GM23338 (cell line): ENCODE measurements at regions not wholly inside any gene's neighbourhood (a gene's known extent, or its start where the extent isn't known, plus 50 kb on each side); places are given as distances from the start of the nearest gene placed in this dataset.

ENCODE experiments used
- ATAC-seq: fragments of 200-7000 bp; cut with Tn5 transposase; 3 replicates; pipeline ENCODE4 v1.9.1; 2020
- DNase-seq: peaks from one replicate; pipeline ENCODE4 v3.0.0-alpha.2; 2015; ENCODE audit warnings: low spot score
- H2AFZ ChIP-seq: fragments of 200-600 bp; sonication (generic); 2 replicates; pipeline ENCODE4 v1.8.0; 2016; ENCODE audit warnings: antibody characterized with exemption, mild to moderate bottlenecking, moderate library complexity
- H3F3A ChIP-seq: fragments of 200-600 bp; sonication (generic); replicated peaks from 2 replicates; pipeline ENCODE4 v1.8.0; 2017; ENCODE audit warnings: antibody characterized with exemption, mixed run types, low read depth
- H3K27ac ChIP-seq: fragments of 200-600 bp; sonication (generic); 2 replicates; pipeline ENCODE4 v1.6.1; 2016; ENCODE audit warnings: low read depth
- H3K27me3 ChIP-seq: fragments of 200-600 bp; sonication (generic); 2 replicates; pipeline ENCODE4 v1.8.0; 2016; ENCODE audit warnings: mild to moderate bottlenecking, mixed run types, moderate library complexity; ENCODE audit not compliant: insufficient read depth
- H3K36me3 ChIP-seq: fragments of 200-600 bp; sonication (generic); 2 replicates; pipeline ENCODE4 v1.8.0; 2016; ENCODE audit warnings: mild to moderate bottlenecking; ENCODE audit not compliant: insufficient read depth
- H3K4me1 ChIP-seq: fragments of 200-600 bp; sonication (generic); 2 replicates; pipeline ENCODE4 v1.8.0; 2016; ENCODE audit warnings: mild to moderate bottlenecking, moderate library complexity; ENCODE audit not compliant: insufficient read depth
- H3K4me2 ChIP-seq: fragments of 200-600 bp; sonication (generic); 2 replicates; pipeline ENCODE4 v1.7.1; 2017; ENCODE audit warnings: mixed run types
- H3K4me3 ChIP-seq: fragments of 200-600 bp; sonication (generic); 2 replicates; pipeline ENCODE4 v1.6.1; 2016; ENCODE audit warnings: mixed run types
- H3K79me2 ChIP-seq: fragments of 200-600 bp; sonication (generic); replicated peaks from 2 replicates; pipeline ENCODE4 v1.8.0; 2017; ENCODE audit warnings: mild to moderate bottlenecking; ENCODE audit not compliant: insufficient read depth
- H3K9me2 ChIP-seq: fragments of 200-600 bp; sonication (generic); 2 replicates; pipeline ENCODE4 v1.8.0; 2017; ENCODE audit not compliant: insufficient read depth
- H4K20me1 ChIP-seq: fragments of 200-600 bp; sonication (generic); replicated peaks from 2 replicates; pipeline ENCODE4 v1.8.0; 2017; ENCODE audit warnings: mild to moderate bottlenecking; ENCODE audit not compliant: insufficient read depth
- H3K27ac Mint-ChIP-seq: 2 replicates; pipeline ENCODE4 v1.8.0; 2020; ENCODE audit warnings: inconsistent platforms, mild to moderate bottlenecking, moderate library complexity, mixed read lengths
- H3K27me3 Mint-ChIP-seq: 3 replicates; pipeline ENCODE4 v1.8.0; 2022; ENCODE audit warnings: low read depth, mild to moderate bottlenecking, moderate library complexity, mixed read lengths, inconsistent platforms; ENCODE audit not compliant: insufficient read depth, poor library complexity
- H3K36me3 Mint-ChIP-seq: 3 replicates; pipeline ENCODE4 v1.8.0; 2021; ENCODE audit warnings: low read depth, mild to moderate bottlenecking, inconsistent platforms, moderate library complexity, mixed read lengths
- H3K4me1 Mint-ChIP-seq: 3 replicates; pipeline ENCODE4 v1.8.0; 2020; ENCODE audit warnings: mild to moderate bottlenecking, inconsistent platforms, mixed read lengths
- H3K4me3 Mint-ChIP-seq: 3 replicates; pipeline ENCODE4 v1.8.0; 2021; ENCODE audit warnings: moderate library complexity, mild to moderate bottlenecking, inconsistent platforms, mixed read lengths
- H3K9me3 Mint-ChIP-seq: 3 replicates; pipeline ENCODE4 v1.8.0; 2020; ENCODE audit warnings: moderate library complexity, mild to moderate bottlenecking, inconsistent platforms, mixed read lengths
- CTCF ChIP-seq, 2 experiments: fragments of 200-600 bp in 1 of 2; sonication (generic) in 1 of 2; conservative IDR thresholded peaks; 2 replicates each; pipeline versions ENCODE4 v1.5.1 to v1.6.1; 2016 to 2017; ENCODE audit warnings: antibody characterized with exemption in 2 of 2, low read depth in 2 of 2, mild to moderate bottlenecking in 2 of 2, moderate library complexity in 1 of 2
- ETS1 ChIP-seq: IDR thresholded peaks from 2 replicates; pipeline ENCODE4 v1.6.1; 2016; ENCODE audit warnings: antibody characterized with exemption
- EZH2 ChIP-seq: fragments of 200-600 bp; sonication (generic); IDR thresholded peaks from one replicate; pipeline ENCODE4 v1.8.0; 2017; ENCODE audit warnings: antibody characterized with exemption, mild to moderate bottlenecking, low read depth; ENCODE audit not compliant: unreplicated experiment
- EZH2phosphoT487 ChIP-seq: fragments of 200-600 bp; sonication (generic); IDR thresholded peaks from one replicate; pipeline ENCODE4 v1.8.1; 2018; ENCODE audit warnings: antibody characterized with exemption; ENCODE audit not compliant: unreplicated experiment
- JUNB ChIP-seq: IDR thresholded peaks from one replicate; pipeline ENCODE4 v1.6.1; 2016; ENCODE audit warnings: antibody characterized with exemption; ENCODE audit not compliant: unreplicated experiment
- NANOG ChIP-seq: IDR thresholded peaks from 2 replicates; pipeline ENCODE4 v1.6.1; 2016; ENCODE audit warnings: antibody characterized with exemption, borderline replicate concordance
- POLR2AphosphoS5 ChIP-seq: IDR thresholded peaks from 2 replicates; pipeline ENCODE4 v1.6.1; 2016; ENCODE audit warnings: antibody characterized with exemption, low read depth
- REST ChIP-seq: IDR thresholded peaks from one replicate; pipeline ENCODE4 v1.6.1; 2018; ENCODE audit warnings: antibody characterized with exemption; ENCODE audit not compliant: unreplicated experiment
- ZNF114 ChIP-seq: fragments of 250-450 bp; sonication (Bioruptor Pico); IDR thresholded peaks from 2 replicates; pipeline ENCODE4 v1.5.0; 2020; ENCODE audit warnings: mild to moderate bottlenecking, moderate library complexity
- ZNF331 ChIP-seq: fragments of 250-450 bp; sonication (Bioruptor Pico); IDR thresholded peaks from 2 replicates; pipeline ENCODE4 v1.5.0; 2020; ENCODE audit warnings: low read depth, mild to moderate bottlenecking, moderate library complexity

- no peak overlapping the region for H2AFZ ChIP-seq
- no peak for TF ChIP-seq POLR2AphosphoS5
- TF ChIP-seq CTCF (conservative IDR thresholded peaks at IDR 0.05; ENCODE audit: low read depth in 2 of 2) = no peak
- TF ChIP-seq ZNF114 = no peak
Measured at GRCh38 chr2:70391259-70391658, 89.4 kb upstream of the FAM136A start.

GRCh38 chr2:70388813-70389212 is 86.9 kb upstream of the FAM136A start:
- Histone ChIP-seq H3K36me3 (no peaks in the 10 kb centered on the region), H3K4me1 (no peaks in the 10 kb centered on the region), H2AFZ (no peak overlapping the region), H3K9me2 (no peaks in the 10 kb centered on the region), H3K79me2 (no peaks in the 10 kb centered on the region), H3K4me2 (no peak overlapping the region), H3K27ac (no peak overlapping the region), H4K20me1 (no peaks in the 10 kb centered on the region), H3F3A (no peaks in the 10 kb centered on the region), H3K27me3 (no peaks in the 10 kb centered on the region), H3K4me3 (no peak overlapping the region)
- ATAC-seq (no peak), DNase-seq (no peak)
- no peaks in the 10 kb centered on the region for H3K9me3 Mint-ChIP-seq
- H3K4me1 Mint-ChIP-seq = no peaks in the 10 kb centered on the region
- peaks cover 14% of the 10 kb centered on the region for H3K27me3 Mint-ChIP-seq
- H3K4me3 Mint-ChIP-seq = no peak overlapping the region
- H3K36me3 Mint-ChIP-seq = no peaks in the 10 kb centered on the region
- no peak overlapping the region for H3K27ac Mint-ChIP-seq
- no peak for TF ChIP-seq ZNF331 (CRISPR knock-in tag)
- TF ChIP-seq EZH2 = no peak
- TF ChIP-seq ETS1 = no peak
- no peak for TF ChIP-seq NANOG
- TF ChIP-seq CTCF (conservative IDR thresholded peaks at IDR 0.05; ENCODE audit: low read depth in 2 of 2) = no peak
- TF ChIP-seq JUNB = no peak
- no peak for TF ChIP-seq EZH2phosphoT487
- TF ChIP-seq ZNF114 = no peak
- no peak for TF ChIP-seq REST

More at GRCh38 chr2:70391259-70391658, 89.4 kb upstream of the FAM136A start:
- H3K36me3 ChIP-seq = no peaks in the 10 kb centered on the region
- Mint-ChIP-seq H3K4me1 (no peaks in the 10 kb centered on the region), H3K4me3 (no peak overlapping the region), H3K27me3 (peaks cover 6% of the 10 kb centered on the region), H3K9me3 (no peaks in the 10 kb centered on the region), H3K27ac (no peak overlapping the region), H3K36me3 (no peaks in the 10 kb centered on the region)
- no peak overlapping the region for H3K4me3 ChIP-seq
- H3K9me2 ChIP-seq = no peaks in the 10 kb centered on the region; the same call in 1 of the 2 replicates
- ATAC-seq = no peak
- no peak overlapping the region for H3K4me2 ChIP-seq
- no peak for DNase-seq
- H3K4me1 ChIP-seq = no peaks in the 10 kb centered on the region
- no peaks in the 10 kb centered on the region for H4K20me1 ChIP-seq
- peaks cover 4% of the 10 kb centered on the region; the same call in 1 of the 2 replicates for H3K27me3 ChIP-seq
- no peaks in the 10 kb centered on the region for H3K79me2 ChIP-seq
- no peaks in the 10 kb centered on the region for H3F3A ChIP-seq
- H3K27ac ChIP-seq = no peak overlapping the region
